Right lobe of liver (tissue), 6 donors: ENCODE measurements at regions not wholly inside any gene's neighbourhood (a gene's known extent, or its start where the extent isn't known, plus 50 kb on each side); places are given as distances from the start of the nearest gene placed in this dataset.
"Not testable (repeated sequence)": the region's sequence is repeated elsewhere in the genome, so short reads cannot be mapped to it uniquely, and the experiment has no call there.

Experiments
- ATAC-seq, 4 donors: fragments of 200-7000 bp; cut with Tn5 transposase; one replicate each; pipeline ENCODE4 v1.9.1; 2020; ENCODE audit warnings: mild to moderate bottlenecking in 4 of 4, moderate library complexity in 4 of 4
- DNase-seq, 3 donors: peaks; one replicate each; pipeline ENCODE4 v3.0.0-alpha.2; 2020
- H3K27ac ChIP-seq, 3 donors: fragments of 200-600 bp; one replicate each; pipeline ENCODE4 v1.8.0; 2022
- H3K27me3 ChIP-seq, 2 donors: fragments of 200-600 bp; one replicate each; pipeline ENCODE4 v1.8.0; 2022
- H3K36me3 ChIP-seq, 4 donors: fragments of 200-600 bp; sonication (generic) in 1 of 4; one replicate each; pipeline versions ENCODE4 v1.5.1 to v1.8.0; 2017 to 2022; ENCODE audit warnings: control low read depth in 1 of 4
- H3K4me1 ChIP-seq, 4 donors: fragments of 200-600 bp; sonication (generic) in 1 of 4; one replicate each; pipeline versions ENCODE4 v1.5.1 to v1.8.0; 2017 to 2022; ENCODE audit warnings: control low read depth in 1 of 4
- H3K4me3 ChIP-seq, 3 donors: fragments of 200-600 bp; one replicate each; pipeline ENCODE4 v1.8.0; 2022
- H3K9me3 ChIP-seq, 4 donors: fragments of 200-600 bp; sonication (generic) in 1 of 4; one replicate each; pipeline versions ENCODE4 v1.5.1 to v1.8.0; 2017 to 2022; ENCODE audit warnings: control low read depth in 1 of 4
- CTCF ChIP-seq, 4 donors: fragments of 200-600 bp in 3 of 4; fragments of 450-650 bp in 1 of 4; IDR thresholded peaks; one replicate each; pipeline versions ENCODE4 v1.5.1 to v1.8.0; 2016 to 2022; ENCODE audit warnings: antibody characterized with exemption in 4 of 4, mild to moderate bottlenecking in 2 of 4
- POLR2A ChIP-seq: fragments of 450-650 bp; IDR thresholded peaks from one replicate; pipeline ENCODE4 v1.6.1; 2017; ENCODE audit warnings: antibody characterized with exemption, mild to moderate bottlenecking
- WGBS: methylation state at CpG from one replicate; pipeline ENCODE4 v1.1.6; 2018; ENCODE audit warnings: low coverage, low lambda C conversion rate; ENCODE audit not compliant: insufficient coverage; ENCODE audit errors: missing lambda C conversion rate; 5-methylcytosine and 5-hydroxymethylcytosine counted together
- intact Hi-C, 2 donors: fragments of 100-400 bp; cut with DNase I; formaldehyde crosslinking; loops; one replicate each; pipeline versions ENCODE4 v1.11.2 to v1.14.1; 2022
- donor health status: DM: no; HTN: yes; CAD: no.
- donor health status: DM: no; HTN: no; CAD: no.
- donor health status: DM: no; HTN: no; CAD: no.
- donor health status: DM: no; HTN: yes; CAD: no.
- donor health status: DM: no; HTN: yes; CAD: no.

DNA sequence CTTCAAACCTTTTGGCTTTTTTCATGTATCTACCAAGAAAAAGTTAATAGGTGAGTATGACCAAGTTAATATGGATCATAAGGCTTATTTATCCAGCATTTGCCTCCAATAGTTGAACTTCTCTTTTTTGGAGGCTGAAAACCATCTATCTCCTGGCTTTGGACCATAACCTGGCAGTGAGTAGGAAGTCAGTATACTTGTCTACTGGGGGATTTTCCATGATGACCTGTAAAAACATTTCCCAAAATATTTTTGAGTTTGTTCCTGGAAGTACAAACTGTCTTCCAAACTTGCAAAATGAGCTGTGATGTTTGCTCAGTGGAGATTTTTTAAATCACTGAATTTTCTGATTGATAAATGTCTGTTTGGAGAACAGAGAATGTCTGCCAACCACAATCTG is 349.9 kb downstream of the FAM47B start:
- H3K4me3 ChIP-seq, result no peak overlapping the region
- H3K27ac ChIP-seq, result peak overlapping the region in 2 of 3 donors; percentile 48 to 62
- no peaks in the 10 kb centered on the region for H3K36me3 ChIP-seq
- DNase-seq (no peak), ATAC-seq (peak in 3 of 4 donors; percentile 47 to 63 (median 51))
- intact Hi-C loops, result no loop called here
- H3K9me3 ChIP-seq, result no peaks in the 10 kb centered on the region
- peaks cover 0 to 10% (median 0%) of the 10 kb centered on the region in 4 donors for H3K4me1 ChIP-seq
- no peak for TF ChIP-seq CTCF (IDR thresholded peaks at IDR 0.05)
- TF ChIP-seq POLR2A, result no peak
- no peaks in the 10 kb centered on the region for H3K27me3 ChIP-seq

GRCh38 chrX:35305037-35305436 is 362.4 kb downstream of the FAM47B start:
- H3K27me3 ChIP-seq, H3K4me3 ChIP-seq, intact Hi-C loops, H3K9me3 ChIP-seq, H3K36me3 ChIP-seq, H3K4me1 ChIP-seq, H3K27ac ChIP-seq, DNase-seq, ATAC-seq: not testable (repeated sequence)

DNA sequence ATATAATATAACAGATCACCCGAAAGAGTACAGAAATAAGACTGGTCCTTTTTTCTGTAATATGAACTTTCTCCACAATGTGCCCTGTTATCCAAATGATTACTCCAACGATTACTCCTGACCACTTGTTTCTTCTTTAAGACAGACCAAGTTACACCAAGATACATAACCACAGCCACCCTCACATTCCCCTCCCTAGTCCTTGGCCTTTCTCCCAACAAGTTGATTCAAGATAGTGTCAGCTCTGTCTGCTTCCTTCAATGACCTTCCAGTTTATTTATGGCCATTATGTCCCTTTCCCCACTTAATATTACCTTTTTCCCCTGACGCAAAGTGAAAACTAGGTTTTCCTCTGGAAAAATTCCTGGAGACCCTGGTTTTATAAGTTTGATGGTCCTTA is 397.2 kb downstream of the FAM47B start:
- DNase-seq (no peak), ATAC-seq (no peak)
- Histone ChIP-seq H3K4me3 (no peak overlapping the region), H3K27ac (no peak overlapping the region), H3K9me3 (no peaks in the 10 kb centered on the region), H3K27me3 (no peaks in the 10 kb centered on the region), H3K36me3 (no peaks in the 10 kb centered on the region), H3K4me1 (no peaks in the 10 kb centered on the region)
- TF ChIP-seq CTCF (IDR thresholded peaks at IDR 0.05), result no peak
- no peak for TF ChIP-seq POLR2A
- intact Hi-C loops, result no loop called here
- 64% methylated on average over 3 of the region's 3 CpGs for WGBS

DNA sequence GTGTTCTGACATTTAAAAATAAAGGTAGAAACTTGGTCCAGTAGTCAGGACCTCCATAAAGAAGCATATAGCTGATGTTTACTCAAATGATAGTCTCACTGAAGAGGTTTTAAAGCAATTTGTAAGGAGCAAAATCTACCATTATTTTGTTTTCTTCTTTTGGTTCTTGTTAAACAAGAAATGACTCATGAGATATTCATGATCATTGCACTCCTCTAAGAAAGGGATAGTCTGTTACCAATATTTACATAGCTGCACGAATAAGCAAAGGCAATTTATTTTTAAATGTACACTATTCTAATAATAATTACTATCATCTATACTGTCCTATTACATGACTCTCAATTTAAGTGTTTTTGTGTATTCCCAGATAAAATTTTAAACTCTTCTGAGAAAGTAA is 397.9 kb downstream of the FAM47B start:
- intact Hi-C loops, result no loop called here
- Histone ChIP-seq H3K9me3 (no peaks in the 10 kb centered on the region), H3K4me3 (no peak overlapping the region), H3K4me1 (no peaks in the 10 kb centered on the region), H3K27ac (no peak overlapping the region), H3K27me3 (no peaks in the 10 kb centered on the region), H3K36me3 (no peaks in the 10 kb centered on the region)
- ATAC-seq (no peak), DNase-seq (no peak)
- TF ChIP-seq POLR2A (no peak), CTCF (IDR thresholded peaks at IDR 0.05) (no peak)
- WGBS, result 52% methylated on average over 1 of the region's 1 CpG

GRCh38 chrX:35351212-35351611 is 408.6 kb downstream of the FAM47B start:
- intact Hi-C loops, result no loop called here
- no peak overlapping the region for H3K4me3 ChIP-seq
- H3K27ac ChIP-seq, result no peak overlapping the region
- no peaks in the 10 kb centered on the region for H3K27me3 ChIP-seq
- 60% methylated on average over 1 of the region's 1 CpG for WGBS
- ATAC-seq (no peak), DNase-seq (no peak)
- no peak for TF ChIP-seq CTCF (IDR thresholded peaks at IDR 0.05)
- no peak for TF ChIP-seq POLR2A
- no peaks in the 10 kb centered on the region for H3K36me3 ChIP-seq
- H3K4me1 ChIP-seq, result no peaks in the 10 kb centered on the region
- peaks cover 0 to 5% (median 0%) of the 10 kb centered on the region in 4 donors for H3K9me3 ChIP-seq
